Natural killer cell (primary cell): ENCODE measurements at regions not wholly inside any gene's neighbourhood (a gene's known extent, or its start where the extent isn't known, plus 50 kb on each side); places are given as distances from the start of the nearest gene placed in this dataset.
"Not testable (repeated sequence)": the region's sequence is repeated elsewhere in the genome, so short reads cannot be mapped to it uniquely, and the experiment has no call there.

Experiments
- ATAC-seq, 3 donors: fragments of 150-1000 bp in 2 of 3; fragments of 200-7000 bp in 1 of 3; cut with Tn5 transposase; 1 replicate in 1 of 3; 2 replicates in 2 of 3; pipeline ENCODE4 v1.10.0; 2021; ENCODE audit warnings: mild to moderate bottlenecking in 2 of 3, moderate library complexity in 2 of 3
- DNase-seq, 2 donors: peaks; one replicate each; pipeline versions ENCODE4 v3.0.0 to v3.0.0-alpha.2; 2013 to 2021; ENCODE audit warnings: mixed read lengths in 1 of 2
- H3K27ac ChIP-seq: one replicate; pipeline ENCODE4 v1.5.1; 2013; ENCODE audit warnings: mild to moderate bottlenecking, low read length
- H3K27me3 ChIP-seq: one replicate; pipeline ENCODE4 v1.6.1; 2013; ENCODE audit warnings: low read length; ENCODE audit not compliant: control insufficient read depth, insufficient read depth
- H3K36me3 ChIP-seq: one replicate; pipeline ENCODE4 v1.6.1; 2013; ENCODE audit warnings: low read length; ENCODE audit not compliant: control insufficient read depth, insufficient read depth
- H3K4me1 ChIP-seq: one replicate; pipeline ENCODE4 v1.6.1; 2013; ENCODE audit warnings: low read length; ENCODE audit not compliant: control insufficient read depth, insufficient read depth
- H3K4me3 ChIP-seq: one replicate; pipeline ENCODE4 v1.5.1; 2013; ENCODE audit warnings: low read length
- H3K9me3 ChIP-seq: one replicate; pipeline ENCODE4 v1.6.1; 2013; ENCODE audit warnings: low read length; ENCODE audit not compliant: control insufficient read depth, insufficient read depth
- H3K27ac Mint-ChIP-seq, 2 donors: one replicate each; pipeline ENCODE4 v1.8.0; 2022; ENCODE audit warnings: mild to moderate bottlenecking in 2 of 2, mixed read lengths in 2 of 2, moderate library complexity in 1 of 2
- H3K27me3 Mint-ChIP-seq, 2 donors: one replicate each; pipeline ENCODE4 v1.8.0; 2022; ENCODE audit warnings: low read depth in 2 of 2, mixed read lengths in 2 of 2
- H3K36me3 Mint-ChIP-seq: one replicate; pipeline ENCODE4 v1.8.0; 2022; ENCODE audit warnings: mixed read lengths
- H3K4me1 Mint-ChIP-seq, 2 donors: one replicate each; pipeline ENCODE4 v1.8.0; 2022; ENCODE audit warnings: mixed read lengths in 2 of 2
- H3K4me3 Mint-ChIP-seq: one replicate; pipeline ENCODE4 v1.8.0; 2022; ENCODE audit warnings: mild to moderate bottlenecking, moderate library complexity, mixed read lengths
- H3K9me3 Mint-ChIP-seq, 2 donors: one replicate each; pipeline ENCODE4 v1.8.0; 2022; ENCODE audit warnings: mixed read lengths in 2 of 2
- WGBS: methylation state at CpG from one replicate; pipeline ENCODE4 v1.1.7; 2013; ENCODE audit warnings: missing lambda C conversion rate; ENCODE audit not compliant: insufficient coverage; 5-methylcytosine and 5-hydroxymethylcytosine counted together
- intact Hi-C: fragments of 100-400 bp; cut with micrococcal nuclease; formaldehyde crosslinking; loops from one replicate; pipeline ENCODE4 v1.14.2; 2022
- TF ChIP-seq, protein P1 (sequence below): fragments of 200-600 bp; IDR thresholded peaks from one replicate; pipeline ENCODE4 v1.8.0; 2022; ENCODE audit warnings: antibody characterized with exemption

DNA sequence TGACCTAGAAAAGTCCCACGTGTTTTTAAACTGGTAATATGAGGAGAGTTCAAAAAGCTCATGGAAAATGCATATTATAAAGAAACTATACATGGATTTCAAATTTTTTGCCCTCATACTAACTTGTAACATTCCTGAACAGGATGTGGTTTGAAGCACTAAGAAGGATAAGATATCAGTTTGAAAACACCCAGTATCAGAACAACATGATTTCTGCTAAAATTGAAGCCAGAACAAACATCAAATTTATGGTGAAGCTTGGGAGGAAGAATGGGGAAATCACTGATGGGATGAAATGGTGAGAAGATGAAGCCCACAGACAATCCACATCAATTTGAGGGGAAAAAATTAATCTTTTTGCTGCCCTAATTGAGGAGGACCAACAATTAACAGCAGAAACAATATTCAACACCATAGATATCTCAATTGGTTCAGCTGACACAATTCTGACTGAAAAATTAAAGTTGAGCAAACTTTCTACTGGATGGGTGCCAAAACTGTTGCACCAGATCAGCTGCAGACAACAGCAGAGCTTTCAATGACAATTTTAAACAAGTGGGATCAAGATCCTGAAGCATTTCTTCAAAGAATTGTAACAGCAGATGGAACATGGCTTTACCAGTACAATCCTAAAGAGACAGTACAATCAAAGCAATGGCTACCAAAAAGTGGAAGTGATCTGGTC lies 113.2 kb upstream of the SNX2 start:
- DNase-seq (no peak), ATAC-seq (no peak)
- Mint-ChIP-seq H3K27me3 (no peaks in the 10 kb centered on the region), H3K4me1 (no peaks in the 10 kb centered on the region), H3K36me3 (no peaks in the 10 kb centered on the region), H3K27ac (no peak overlapping the region), H3K9me3 (peaks cover 2 to 5% of the 10 kb centered on the region in 2 donors), H3K4me3 (no peak overlapping the region)
- no peak overlapping the region for H3K4me3 ChIP-seq
- H3K27ac ChIP-seq = no peak overlapping the region
- TF ChIP-seq, protein P1, sequence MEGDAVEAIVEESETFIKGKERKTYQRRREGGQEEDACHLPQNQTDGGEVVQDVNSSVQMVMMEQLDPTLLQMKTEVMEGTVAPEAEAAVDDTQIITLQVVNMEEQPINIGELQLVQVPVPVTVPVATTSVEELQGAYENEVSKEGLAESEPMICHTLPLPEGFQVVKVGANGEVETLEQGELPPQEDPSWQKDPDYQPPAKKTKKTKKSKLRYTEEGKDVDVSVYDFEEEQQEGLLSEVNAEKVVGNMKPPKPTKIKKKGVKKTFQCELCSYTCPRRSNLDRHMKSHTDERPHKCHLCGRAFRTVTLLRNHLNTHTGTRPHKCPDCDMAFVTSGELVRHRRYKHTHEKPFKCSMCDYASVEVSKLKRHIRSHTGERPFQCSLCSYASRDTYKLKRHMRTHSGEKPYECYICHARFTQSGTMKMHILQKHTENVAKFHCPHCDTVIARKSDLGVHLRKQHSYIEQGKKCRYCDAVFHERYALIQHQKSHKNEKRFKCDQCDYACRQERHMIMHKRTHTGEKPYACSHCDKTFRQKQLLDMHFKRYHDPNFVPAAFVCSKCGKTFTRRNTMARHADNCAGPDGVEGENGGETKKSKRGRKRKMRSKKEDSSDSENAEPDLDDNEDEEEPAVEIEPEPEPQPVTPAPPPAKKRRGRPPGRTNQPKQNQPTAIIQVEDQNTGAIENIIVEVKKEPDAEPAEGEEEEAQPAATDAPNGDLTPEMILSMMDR = no peak
- H3K27me3 ChIP-seq = no peaks in the 10 kb centered on the region
- no peaks in the 10 kb centered on the region for H3K36me3 ChIP-seq
- no CpG with 5 or more reads among the region's 1 CpG for WGBS
- intact Hi-C loops = no loop called here
- H3K4me1 ChIP-seq = no peaks in the 10 kb centered on the region
- H3K9me3 ChIP-seq = no peaks in the 10 kb centered on the region

DNA sequence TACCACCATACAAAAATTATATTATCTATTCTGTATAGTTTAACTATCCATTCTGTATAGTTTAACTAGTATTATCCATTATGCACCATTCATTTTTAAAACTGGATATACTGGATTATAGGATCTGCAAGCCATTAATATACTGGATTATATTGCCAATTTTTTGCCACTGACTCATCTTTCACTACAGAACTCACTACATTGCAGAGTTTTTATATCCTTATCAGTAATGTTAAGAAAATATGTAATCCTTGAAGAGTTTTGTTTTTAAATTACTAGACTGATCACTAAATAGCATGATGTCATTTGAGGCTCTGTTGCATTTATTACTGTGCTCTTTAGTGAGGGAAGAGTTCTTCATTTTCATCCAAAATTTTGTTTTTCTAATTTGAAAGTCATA lies 109.8 kb upstream of the SNX2 start:
- Mint-ChIP-seq H3K4me3 (no peak overlapping the region), H3K9me3 (peaks cover 2 to 5% of the 10 kb centered on the region in 2 donors), H3K36me3 (no peaks in the 10 kb centered on the region), H3K4me1 (no peaks in the 10 kb centered on the region), H3K27ac (no peak overlapping the region), H3K27me3 (no peaks in the 10 kb centered on the region)
- TF ChIP-seq, protein P1 = no peak
- no peak for ATAC-seq
- Histone ChIP-seq H3K4me1 (no peaks in the 10 kb centered on the region), H3K36me3 (no peaks in the 10 kb centered on the region), H3K4me3 (no peak overlapping the region), H3K27me3 (no peaks in the 10 kb centered on the region), H3K27ac (no peak overlapping the region), H3K9me3 (no peaks in the 10 kb centered on the region)
- no peak for DNase-seq
- intact Hi-C loops = no loop called here

DNA sequence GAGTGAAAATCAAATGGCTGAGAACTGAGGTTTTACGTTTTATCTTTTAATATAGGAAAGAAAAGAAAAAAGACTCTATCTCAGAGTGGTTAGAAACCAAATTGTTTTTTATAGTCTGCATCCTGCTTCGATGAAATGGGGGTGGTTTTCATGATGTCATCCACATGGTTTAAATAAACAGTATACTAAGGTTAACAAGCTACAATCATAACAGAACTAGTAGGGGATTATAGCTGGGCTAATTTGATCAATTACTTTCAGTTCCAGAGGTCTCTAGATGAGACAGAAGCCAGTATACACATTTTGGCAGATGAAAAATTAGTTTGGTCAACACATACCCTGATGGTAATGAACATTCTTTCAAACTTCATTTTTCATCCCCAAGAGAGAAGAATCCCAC lies 106.3 kb upstream of the SNX2 start:
- Mint-ChIP-seq H3K9me3 (peaks cover 3 to 7% of the 10 kb centered on the region in 2 donors), H3K4me3 (no peak overlapping the region), H3K36me3 (no peaks in the 10 kb centered on the region), H3K4me1 (no peaks in the 10 kb centered on the region), H3K27ac (no peak overlapping the region), H3K27me3 (no peaks in the 10 kb centered on the region)
- DNase-seq (no peak), ATAC-seq (no peak)
- intact Hi-C loops = no loop called here
- H3K4me3 ChIP-seq = no peak overlapping the region
- TF ChIP-seq, protein P1 = no peak
- no peaks in the 10 kb centered on the region for H3K4me1 ChIP-seq
- no peaks in the 10 kb centered on the region for H3K9me3 ChIP-seq
- WGBS = 92% methylated on average over 1 of the region's 2 CpGs
- H3K27me3 ChIP-seq = no peaks in the 10 kb centered on the region
- no peak overlapping the region for H3K27ac ChIP-seq
- no peaks in the 10 kb centered on the region for H3K36me3 ChIP-seq

DNA sequence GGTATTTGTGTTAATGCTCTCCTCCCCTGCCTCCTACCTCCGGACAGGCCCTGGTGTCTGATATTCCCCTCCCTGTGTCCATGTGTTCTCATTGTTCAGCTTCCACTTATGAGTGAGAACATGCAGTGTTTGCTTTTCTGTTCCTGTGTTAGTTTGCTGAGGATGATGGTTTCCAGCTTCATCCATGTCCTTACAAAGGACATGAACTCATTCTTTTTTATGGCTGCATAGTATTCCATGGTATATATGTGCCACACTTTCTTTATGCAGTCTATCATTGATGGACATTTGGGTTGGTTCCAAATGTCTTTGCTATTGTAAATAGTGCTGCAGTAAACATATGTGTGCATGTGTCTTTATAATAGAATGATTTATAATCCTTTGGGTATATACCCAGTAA lies 105.2 kb upstream of the SNX2 start:
- H3K27ac Mint-ChIP-seq, ATAC-seq, H3K27me3 ChIP-seq, H3K27ac ChIP-seq, H3K36me3 ChIP-seq, H3K27me3 Mint-ChIP-seq, H3K4me1 Mint-ChIP-seq, H3K36me3 Mint-ChIP-seq, H3K4me1 ChIP-seq, DNase-seq, H3K9me3 ChIP-seq, H3K9me3 Mint-ChIP-seq, intact Hi-C loops, H3K4me3 Mint-ChIP-seq, H3K4me3 ChIP-seq: not testable (repeated sequence)
- no CpG with 5 or more reads among the region's 1 CpG for WGBS
